SJCRH30 (cell line): ENCODE measurements at regions not wholly inside any gene's neighbourhood (a gene's known extent, or its start where the extent isn't known, plus 50 kb on each side); places are given as distances from the start of the nearest gene placed in this dataset.
"Not testable (repeated sequence)": the region's sequence is repeated elsewhere in the genome, so short reads cannot be mapped to it uniquely, and the experiment has no call there.

Experiments used
- DNase-seq, 2 experiments: peaks; one replicate each; pipeline ENCODE4 v3.0.0-alpha.2; 2015 to 2020
- H3K27ac ChIP-seq: fragments of 250-450 bp; sonication (Bioruptor Pico); 2 replicates; pipeline ENCODE4 v1.5.1; 2020; ENCODE audit warnings: mild to moderate bottlenecking, moderate library complexity
- H3K27me3 ChIP-seq: fragments of 250-450 bp; sonication (Bioruptor Pico); 2 replicates; pipeline ENCODE4 v1.5.1; 2020; ENCODE audit warnings: mild to moderate bottlenecking, moderate library complexity
- H3K36me3 ChIP-seq: fragments of 250-450 bp; sonication (Bioruptor Pico); 2 replicates; pipeline ENCODE4 v1.5.1; 2020; ENCODE audit warnings: mild to moderate bottlenecking, moderate library complexity
- H3K4me1 ChIP-seq: fragments of 250-450 bp; sonication (Bioruptor Pico); 2 replicates; pipeline ENCODE4 v1.5.1; 2020; ENCODE audit warnings: mild to moderate bottlenecking, moderate library complexity
- H3K4me3 ChIP-seq: fragments of 250-450 bp; sonication (Bioruptor Pico); 2 replicates; pipeline ENCODE4 v1.5.1; 2020; ENCODE audit warnings: mild to moderate bottlenecking, moderate library complexity
- H3K9me3 ChIP-seq: fragments of 250-450 bp; sonication (Bioruptor Pico); replicated peaks from 2 replicates; pipeline ENCODE4 v1.5.1; 2020; ENCODE audit warnings: mild to moderate bottlenecking, moderate library complexity

- Histone ChIP-seq H3K4me1 (no peaks in the 10 kb centered on the region), H3K9me3 (no peaks in the 10 kb centered on the region; the same call in 1 of the 2 replicates), H3K4me3 (no peak overlapping the region), H3K27me3 (no peaks in the 10 kb centered on the region), H3K27ac (no peak overlapping the region), H3K36me3 (0 out of 2 replicates have a peak, but pooled peaks cover 2% of the 10 kb centered on the region)
- no peak for DNase-seq
These were observed 1462.1 kb downstream of the DPP10 start for GRCh38 chr2:115904516-115904915.

GRCh38 chr2:115908731-115909130, 1466.3 kb downstream of the DPP10 start:
- Histone ChIP-seq H3K36me3 (no peaks in the 10 kb centered on the region), H3K27me3 (no peaks in the 10 kb centered on the region), H3K4me1 (no peaks in the 10 kb centered on the region), H3K4me3 (no peak overlapping the region), H3K27ac (no peak overlapping the region), H3K9me3 (no peaks in the 10 kb centered on the region)
- DNase-seq = no peak

GRCh38 chr2:115910270-115910669, 1467.8 kb downstream of the DPP10 start:
- no peaks in the 10 kb centered on the region for H3K36me3 ChIP-seq
- H3K4me3 ChIP-seq = no peak overlapping the region
- no peak overlapping the region for H3K27ac ChIP-seq
- H3K27me3 ChIP-seq = peaks cover 6% of the 10 kb centered on the region; the same call in 1 of the 2 replicates
- H3K4me1 ChIP-seq = no peaks in the 10 kb centered on the region
- H3K9me3 ChIP-seq = no peaks in the 10 kb centered on the region
- DNase-seq = peak in 1 of 2 experiments; percentile 11

GRCh38 chr2:115913921-115914320, 1471.5 kb downstream of the DPP10 start:
- H3K36me3 ChIP-seq = no peaks in the 10 kb centered on the region
- no peaks in the 10 kb centered on the region for H3K4me1 ChIP-seq
- no peak overlapping the region for H3K4me3 ChIP-seq
- H3K27me3 ChIP-seq = peaks cover 12% of the 10 kb centered on the region; the same call in 1 of the 2 replicates
- no peaks in the 10 kb centered on the region for H3K9me3 ChIP-seq
- H3K27ac ChIP-seq = no peak overlapping the region
- no peak for DNase-seq

GRCh38 chr2:115921541-115921940, 1479.1 kb downstream of the DPP10 start:
- no peak for DNase-seq
- Histone ChIP-seq H3K4me3 (no peak overlapping the region), H3K9me3 (no peaks in the 10 kb centered on the region), H3K36me3 (no peaks in the 10 kb centered on the region), H3K27me3 (no peaks in the 10 kb centered on the region), H3K27ac (no peak overlapping the region), H3K4me1 (no peaks in the 10 kb centered on the region)

GRCh38 chr2:115939902-115940301, 1497.5 kb downstream of the DPP10 start:
- Histone ChIP-seq H3K9me3 (no peaks in the 10 kb centered on the region), H3K27ac (no peak overlapping the region), H3K27me3 (peaks cover 2% of the 10 kb centered on the region; the same call in 1 of the 2 replicates), H3K4me3 (no peak overlapping the region), H3K4me1 (no peaks in the 10 kb centered on the region), H3K36me3 (no peaks in the 10 kb centered on the region)
- peak; percentile 3 to 27 for DNase-seq

- H3K36me3 ChIP-seq = no peaks in the 10 kb centered on the region
- no peaks in the 10 kb centered on the region for H3K9me3 ChIP-seq
- no peaks in the 10 kb centered on the region for H3K4me1 ChIP-seq
- no peak overlapping the region for H3K27ac ChIP-seq
- DNase-seq = no peak
- H3K4me3 ChIP-seq = no peak overlapping the region
- H3K27me3 ChIP-seq = peaks cover 2% of the 10 kb centered on the region; the same call in 1 of the 2 replicates
These were observed 1500.4 kb downstream of the DPP10 start for GRCh38 chr2:115942800-115943199.

- Histone ChIP-seq H3K27me3 (no peaks in the 10 kb centered on the region; the same call in 1 of the 2 replicates), H3K9me3 (no peaks in the 10 kb centered on the region), H3K36me3 (no peaks in the 10 kb centered on the region), H3K27ac (no peak overlapping the region), H3K4me3 (no peak overlapping the region), H3K4me1 (no peaks in the 10 kb centered on the region)
- no peak for DNase-seq
These were observed 1503.9 kb downstream of the DPP10 start for GRCh38 chr2:115946341-115946740.

- DNase-seq = no peak
- Histone ChIP-seq H3K9me3 (no peaks in the 10 kb centered on the region), H3K27me3 (no peaks in the 10 kb centered on the region; the same call in 1 of the 2 replicates), H3K36me3 (no peaks in the 10 kb centered on the region), H3K4me1 (no peaks in the 10 kb centered on the region), H3K4me3 (no peak overlapping the region), H3K27ac (no peak overlapping the region)
These were observed 1504.5 kb downstream of the DPP10 start for GRCh38 chr2:115946891-115947290.

GRCh38 chr2:115976916-115977315, 1534.5 kb downstream of the DPP10 start:
- Histone ChIP-seq H3K4me1 (no peaks in the 10 kb centered on the region), H3K36me3 (no peaks in the 10 kb centered on the region), H3K9me3 (no peaks in the 10 kb centered on the region), H3K27ac (no peak overlapping the region), H3K27me3 (no peaks in the 10 kb centered on the region), H3K4me3 (no peak overlapping the region)
- no peak for DNase-seq

- Histone ChIP-seq H3K27me3 (no peaks in the 10 kb centered on the region), H3K9me3 (no peaks in the 10 kb centered on the region), H3K4me1 (no peaks in the 10 kb centered on the region), H3K36me3 (no peaks in the 10 kb centered on the region), H3K27ac (no peak overlapping the region), H3K4me3 (no peak overlapping the region)
- no peak for DNase-seq
These were observed 1556.6 kb downstream of the DPP10 start for GRCh38 chr2:115999039-115999438.

- H3K4me3 ChIP-seq = no peak overlapping the region
- H3K27ac ChIP-seq = no peak overlapping the region
- no peaks in the 10 kb centered on the region for H3K27me3 ChIP-seq
- no peaks in the 10 kb centered on the region for H3K4me1 ChIP-seq
- H3K9me3 ChIP-seq = no peaks in the 10 kb centered on the region
- no peaks in the 10 kb centered on the region for H3K36me3 ChIP-seq
- DNase-seq = no peak
These were observed 1580.6 kb downstream of the DPP10 start for GRCh38 chr2:116023026-116023425.

GRCh38 chr2:116038758-116039157, 1596.3 kb downstream of the DPP10 start:
- not testable (repeated sequence) for H3K4me3 ChIP-seq

GRCh38 chr2:116042530-116042929, 1600.1 kb downstream of the DPP10 start:
- Histone ChIP-seq H3K27ac (no peak overlapping the region), H3K4me3 (no peak overlapping the region), H3K36me3 (no peaks in the 10 kb centered on the region), H3K9me3 (no peaks in the 10 kb centered on the region), H3K4me1 (no peaks in the 10 kb centered on the region), H3K27me3 (no peaks in the 10 kb centered on the region)
- no peak for DNase-seq

More at GRCh38 chr2:116038758-116039157, 1596.3 kb downstream of the DPP10 start:
- H3K27me3 ChIP-seq, DNase-seq, H3K4me1 ChIP-seq, H3K36me3 ChIP-seq, H3K27ac ChIP-seq, H3K9me3 ChIP-seq: not testable (repeated sequence)

- DNase-seq = peak in 1 of 2 experiments; percentile 3
- H3K9me3 ChIP-seq = no peaks in the 10 kb centered on the region
- no peaks in the 10 kb centered on the region for H3K27me3 ChIP-seq
- no peak overlapping the region for H3K27ac ChIP-seq
- H3K4me1 ChIP-seq = no peaks in the 10 kb centered on the region
- H3K4me3 ChIP-seq = no peak overlapping the region
- no peaks in the 10 kb centered on the region for H3K36me3 ChIP-seq
These were observed 1615.1 kb downstream of the DPP10 start for GRCh38 chr2:116057538-116057937.

GRCh38 chr2:116061023-116061422, 1618.6 kb downstream of the DPP10 start:
- Histone ChIP-seq H3K9me3 (no peaks in the 10 kb centered on the region), H3K36me3 (no peaks in the 10 kb centered on the region), H3K27ac (no peak overlapping the region)

More at GRCh38 chr2:116061023-116061422, 1618.6 kb downstream of the DPP10 start:
- Histone ChIP-seq H3K4me1 (no peaks in the 10 kb centered on the region), H3K4me3 (no peak overlapping the region), H3K27me3 (no peaks in the 10 kb centered on the region)
- no peak for DNase-seq
